ENCODE measurements at regions not wholly inside any gene's neighbourhood (a gene's known extent, or its start where the extent isn't known, plus 50 kb on each side); places are given as distances from the start of the nearest gene placed in this dataset.
"Not testable (repeated sequence)": the region's sequence is repeated elsewhere in the genome, so short reads cannot be mapped to it uniquely, and the experiment has no call there.

- H3K4me1 ChIP-seq (ENCODE audit: control insufficient read depth, insufficient read depth, low read length), result no peaks in the 10 kb centered on the region
- no peaks in the 10 kb centered on the region for H3K36me3 ChIP-seq (ENCODE audit: control insufficient read depth, insufficient read depth, low read length)
- H3K27ac ChIP-seq (ENCODE audit: low read length), result no peak overlapping the region
- WGBS (ENCODE audit: insufficient coverage, low lambda C conversion rate), result 40% methylated on average over 1 of the region's 1 CpG
- DNase-seq, result no peak
- no peaks in the 10 kb centered on the region for H3K27me3 ChIP-seq (ENCODE audit: control insufficient read depth, insufficient read depth, low read length)
- no peak overlapping the region for H3K4me3 ChIP-seq (ENCODE audit: low read length)
- peaks cover 10% of the 10 kb centered on the region for H3K9me3 ChIP-seq (ENCODE audit: control insufficient read depth, low read depth, low read length)
Measured at GRCh38 chr3:95218484-95218883, 1155.6 kb downstream of the NSUN3 start.

- WGBS (ENCODE audit: insufficient coverage, low lambda C conversion rate), result 86% methylated on average over 2 of the region's 5 CpGs
- Histone ChIP-seq H3K9me3 (ENCODE audit: control insufficient read depth, low read depth, low read length) (no peaks in the 10 kb centered on the region), H3K4me1 (ENCODE audit: control insufficient read depth, insufficient read depth, low read length) (no peaks in the 10 kb centered on the region), H3K27ac (ENCODE audit: low read length) (no peak overlapping the region), H3K4me3 (ENCODE audit: low read length) (no peak overlapping the region), H3K27me3 (ENCODE audit: control insufficient read depth, insufficient read depth, low read length) (no peaks in the 10 kb centered on the region), H3K36me3 (ENCODE audit: control insufficient read depth, insufficient read depth, low read length) (no peaks in the 10 kb centered on the region)
- DNase-seq, result no peak
Measured at GRCh38 chr3:95226437-95226836, 1163.6 kb downstream of the NSUN3 start.

- H3K9me3 ChIP-seq (ENCODE audit: control insufficient read depth, low read depth, low read length), result no peaks in the 10 kb centered on the region
- 87% methylated on average over 4 of the region's 4 CpGs for WGBS (ENCODE audit: insufficient coverage, low lambda C conversion rate)
- no peak overlapping the region for H3K4me3 ChIP-seq (ENCODE audit: low read length)
- DNase-seq, result no peak
- no peak overlapping the region for H3K27ac ChIP-seq (ENCODE audit: low read length)
- H3K27me3 ChIP-seq (ENCODE audit: control insufficient read depth, insufficient read depth, low read length), result no peaks in the 10 kb centered on the region
- no peaks in the 10 kb centered on the region for H3K36me3 ChIP-seq (ENCODE audit: control insufficient read depth, insufficient read depth, low read length)
- no peaks in the 10 kb centered on the region for H3K4me1 ChIP-seq (ENCODE audit: control insufficient read depth, insufficient read depth, low read length)
Measured at GRCh38 chr3:95227092-95227491, 1164.2 kb downstream of the NSUN3 start.

GRCh38 chr3:95228416-95228815, 1165.6 kb downstream of the NSUN3 start:
- Histone ChIP-seq H3K4me1 (ENCODE audit: control insufficient read depth, insufficient read depth, low read length) (no peaks in the 10 kb centered on the region), H3K36me3 (ENCODE audit: control insufficient read depth, insufficient read depth, low read length) (no peaks in the 10 kb centered on the region), H3K27ac (ENCODE audit: low read length) (no peak overlapping the region), H3K27me3 (ENCODE audit: control insufficient read depth, insufficient read depth, low read length) (no peaks in the 10 kb centered on the region), H3K9me3 (ENCODE audit: control insufficient read depth, low read depth, low read length) (no peaks in the 10 kb centered on the region), H3K4me3 (ENCODE audit: low read length) (no peak overlapping the region)
- DNase-seq, result no peak
- WGBS (ENCODE audit: insufficient coverage, low lambda C conversion rate), result 80% methylated on average over 1 of the region's 7 CpGs

- Histone ChIP-seq H3K9me3 (ENCODE audit: control insufficient read depth, low read depth, low read length) (no peaks in the 10 kb centered on the region), H3K27ac (ENCODE audit: low read length) (no peak overlapping the region), H3K36me3 (ENCODE audit: control insufficient read depth, insufficient read depth, low read length) (no peaks in the 10 kb centered on the region), H3K27me3 (ENCODE audit: control insufficient read depth, insufficient read depth, low read length) (no peaks in the 10 kb centered on the region), H3K4me3 (ENCODE audit: low read length) (no peak overlapping the region), H3K4me1 (ENCODE audit: control insufficient read depth, insufficient read depth, low read length) (no peaks in the 10 kb centered on the region)
- DNase-seq, result no peak
Measured at GRCh38 chr3:95235916-95236315, 1173.1 kb downstream of the NSUN3 start.

- Histone ChIP-seq H3K27me3 (ENCODE audit: control insufficient read depth, insufficient read depth, low read length) (no peaks in the 10 kb centered on the region), H3K27ac (ENCODE audit: low read length) (no peak overlapping the region), H3K4me3 (ENCODE audit: low read length) (no peak overlapping the region), H3K4me1 (ENCODE audit: control insufficient read depth, insufficient read depth, low read length) (no peaks in the 10 kb centered on the region), H3K9me3 (ENCODE audit: control insufficient read depth, low read depth, low read length) (no peaks in the 10 kb centered on the region), H3K36me3 (ENCODE audit: control insufficient read depth, insufficient read depth, low read length) (no peaks in the 10 kb centered on the region)
- WGBS (ENCODE audit: insufficient coverage, low lambda C conversion rate), result no CpG with 5 or more reads among the region's 2 CpGs
- no peak for DNase-seq
Measured at GRCh38 chr3:95237783-95238182, 1174.9 kb downstream of the NSUN3 start.

GRCh38 chr3:95240395-95240794, 1177.5 kb downstream of the NSUN3 start:
- Histone ChIP-seq H3K9me3 (ENCODE audit: control insufficient read depth, low read depth, low read length) (no peaks in the 10 kb centered on the region), H3K27ac (ENCODE audit: low read length) (no peak overlapping the region), H3K27me3 (ENCODE audit: control insufficient read depth, insufficient read depth, low read length) (no peaks in the 10 kb centered on the region), H3K36me3 (ENCODE audit: control insufficient read depth, insufficient read depth, low read length) (no peaks in the 10 kb centered on the region), H3K4me1 (ENCODE audit: control insufficient read depth, insufficient read depth, low read length) (no peaks in the 10 kb centered on the region), H3K4me3 (ENCODE audit: low read length) (no peak overlapping the region)
- WGBS (ENCODE audit: insufficient coverage, low lambda C conversion rate), result no CpG with 5 or more reads among the region's 2 CpGs
- DNase-seq, result no peak

- not testable (repeated sequence) for H3K27ac ChIP-seq (ENCODE audit: low read length); H3K9me3 ChIP-seq (ENCODE audit: control insufficient read depth, low read depth, low read length); H3K4me1 ChIP-seq (ENCODE audit: control insufficient read depth, insufficient read depth, low read length); H3K36me3 ChIP-seq (ENCODE audit: control insufficient read depth, insufficient read depth, low read length); H3K4me3 ChIP-seq (ENCODE audit: low read length); H3K27me3 ChIP-seq (ENCODE audit: control insufficient read depth, insufficient read depth, low read length); DNase-seq
- 100% methylated on average over 1 of the region's 9 CpGs for WGBS (ENCODE audit: insufficient coverage, low lambda C conversion rate)
Measured at GRCh38 chr3:95241256-95241655, 1178.4 kb downstream of the NSUN3 start.

- Histone ChIP-seq H3K4me1 (ENCODE audit: control insufficient read depth, insufficient read depth, low read length) (no peaks in the 10 kb centered on the region), H3K27me3 (ENCODE audit: control insufficient read depth, insufficient read depth, low read length) (no peaks in the 10 kb centered on the region), H3K9me3 (ENCODE audit: control insufficient read depth, low read depth, low read length) (no peaks in the 10 kb centered on the region), H3K27ac (ENCODE audit: low read length) (no peak overlapping the region), H3K4me3 (ENCODE audit: low read length) (no peak overlapping the region), H3K36me3 (ENCODE audit: control insufficient read depth, insufficient read depth, low read length) (no peaks in the 10 kb centered on the region)
- no peak for DNase-seq
- no CpG with 5 or more reads among the region's 5 CpGs for WGBS (ENCODE audit: insufficient coverage, low lambda C conversion rate)
Measured at GRCh38 chr3:95246413-95246812, 1183.6 kb downstream of the NSUN3 start.

GRCh38 chr3:95254061-95254460, 1191.2 kb downstream of the NSUN3 start:
- no peak overlapping the region for H3K27ac ChIP-seq (ENCODE audit: low read length)
- H3K36me3 ChIP-seq (ENCODE audit: control insufficient read depth, insufficient read depth, low read length), result no peaks in the 10 kb centered on the region
- H3K9me3 ChIP-seq (ENCODE audit: control insufficient read depth, low read depth, low read length), result no peaks in the 10 kb centered on the region
- H3K27me3 ChIP-seq (ENCODE audit: control insufficient read depth, insufficient read depth, low read length), result no peaks in the 10 kb centered on the region
- no peak for DNase-seq
- no peaks in the 10 kb centered on the region for H3K4me1 ChIP-seq (ENCODE audit: control insufficient read depth, insufficient read depth, low read length)
- no peak overlapping the region for H3K4me3 ChIP-seq (ENCODE audit: low read length)

GRCh38 chr3:95254758-95255157, 1191.9 kb downstream of the NSUN3 start:
- H3K4me3 ChIP-seq (ENCODE audit: low read length), result no peak overlapping the region
- 97% methylated on average over 3 of the region's 6 CpGs for WGBS (ENCODE audit: insufficient coverage, low lambda C conversion rate)
- no peaks in the 10 kb centered on the region for H3K4me1 ChIP-seq (ENCODE audit: control insufficient read depth, insufficient read depth, low read length)

More at GRCh38 chr3:95254758-95255157, 1191.9 kb downstream of the NSUN3 start:
- no peaks in the 10 kb centered on the region for H3K9me3 ChIP-seq (ENCODE audit: control insufficient read depth, low read depth, low read length)
- no peak for DNase-seq
- no peak overlapping the region for H3K27ac ChIP-seq (ENCODE audit: low read length)
- no peaks in the 10 kb centered on the region for H3K27me3 ChIP-seq (ENCODE audit: control insufficient read depth, insufficient read depth, low read length)
- no peaks in the 10 kb centered on the region for H3K36me3 ChIP-seq (ENCODE audit: control insufficient read depth, insufficient read depth, low read length)
